SW 1271 (cell line): ENCODE measurements at regions not wholly inside any gene's neighbourhood (a gene's known extent, or its start where the extent isn't known, plus 50 kb on each side); places are given as distances from the start of the nearest gene placed in this dataset.
"Not testable (repeated sequence)": the region's sequence is repeated elsewhere in the genome, so short reads cannot be mapped to it uniquely, and the experiment has no call there.

Experiments
- DNase-seq, 2 experiments: peaks; one replicate each; lab custom pipeline; 2025; lab: John Stamatoyannopoulos, UW

- no peak for DNase-seq
These were observed 901.3 kb upstream of the CITED2 start for GRCh38 chr6:140275725-140276124.

GRCh38 chr6:140274548-140274947, 900.1 kb upstream of the CITED2 start:
- DNase-seq = no peak

- DNase-seq = no peak
These were observed 897.4 kb upstream of the CITED2 start for GRCh38 chr6:140271759-140272377.

- DNase-seq = no peak
These were observed 895.2 kb upstream of the CITED2 start for GRCh38 chr6:140269591-140270165.

- DNase-seq = no peak
These were observed 890.0 kb upstream of the CITED2 start for GRCh38 chr6:140264431-140264830.

GRCh38 chr6:140258302-140258701, 883.9 kb upstream of the CITED2 start:
- DNase-seq = not testable (repeated sequence)

GRCh38 chr6:140256248-140256647, 881.8 kb upstream of the CITED2 start:
- no peak for DNase-seq

GRCh38 chr6:140253096-140253495, 878.6 kb upstream of the CITED2 start:
- no peak for DNase-seq

- DNase-seq = no peak
These were observed 877.7 kb upstream of the CITED2 start for GRCh38 chr6:140252099-140252498.

- DNase-seq = no peak
These were observed 871.0 kb upstream of the CITED2 start for GRCh38 chr6:140245296-140246040.

- DNase-seq = no peak
These were observed 862.8 kb upstream of the CITED2 start for GRCh38 chr6:140237251-140237650.

GRCh38 chr6:140236732-140237131, 862.3 kb upstream of the CITED2 start:
- no peak for DNase-seq

- DNase-seq = no peak
These were observed 855.8 kb upstream of the CITED2 start for GRCh38 chr6:140230282-140230681.

GRCh38 chr6:140228491-140228890, 854.0 kb upstream of the CITED2 start:
- no peak for DNase-seq

GRCh38 chr6:140226637-140227036, 852.2 kb upstream of the CITED2 start:
- DNase-seq = no peak

GRCh38 chr6:140225701-140226436, 851.4 kb upstream of the CITED2 start:
- no peak for DNase-seq

GRCh38 chr6:140217283-140217682, 842.8 kb upstream of the CITED2 start:
- no peak for DNase-seq

GRCh38 chr6:140209775-140210174, 835.3 kb upstream of the CITED2 start:
- DNase-seq = no peak

- DNase-seq = no peak
These were observed 833.8 kb upstream of the CITED2 start for GRCh38 chr6:140208286-140208685.

GRCh38 chr6:140205795-140206593, 831.5 kb upstream of the CITED2 start:
- no peak for DNase-seq

- no peak for DNase-seq
These were observed 829.7 kb upstream of the CITED2 start for GRCh38 chr6:140204154-140204553.

GRCh38 chr6:140203661-140204147, 829.3 kb upstream of the CITED2 start:
- DNase-seq = peak in 1 of 2 experiments; percentile 46
